OCI-LY7 (cell line): ENCODE measurements at regions not wholly inside any gene's neighbourhood (a gene's known extent, or its start where the extent isn't known, plus 50 kb on each side); places are given as distances from the start of the nearest gene placed in this dataset.

Source experiments
- CTCF ChIP-seq: fragments of 200-600 bp; sonication (generic); conservative IDR thresholded peaks from 2 replicates; pipeline ENCODE4 v1.5.1; 2014; ENCODE audit warnings: mild to moderate bottlenecking, antibody characterized with exemption, low read length, moderate library complexity, mixed read lengths
- EZH2phosphoT487 ChIP-seq: fragments of 200-600 bp; sonication (generic); IDR thresholded peaks from 2 replicates; pipeline ENCODE4 v1.6.1; 2018; ENCODE audit warnings: low read depth, borderline replicate concordance, mild to moderate bottlenecking, mixed run types, antibody characterized with exemption, low read length, moderate library complexity, mixed read lengths

- TF ChIP-seq CTCF (no peak), EZH2phosphoT487 (no peak)
Observed at GRCh38 chr3:89057398-89057797, 50.0 kb upstream of the EPHA3 start.
